HepG2 (cell line): ENCODE measurements at regions not wholly inside any gene's neighbourhood (a gene's known extent, or its start where the extent isn't known, plus 50 kb on each side); places are given as distances from the start of the nearest gene placed in this dataset.

Experiments
- ATAC-seq: fragments of 200-7000 bp; cut with Tn5 transposase; 3 replicates; pipeline ENCODE4 v1.9.1; 2020; ENCODE audit warnings: mild to moderate bottlenecking, moderate library complexity
- BruUV-seq: library from RNA; stranded (reverse); fragments of 400-500 nt; replicated peaks from 2 replicates; lab custom pipeline; 2021; lab: Mats Ljungman, UMichigan
- CTCF ChIA-PET: fragments of 300-600 bp; formaldehyde crosslinking; extraction: SDS; loops from one replicate; lab custom pipeline; 2021; ENCODE audit warnings: low total read pairs, inconsistent platforms, low intra/inter-chr PET ratio; lab: Yijun Ruan, JAX
- POLR2A ChIA-PET: fragments of 350-600 bp; sonication (Branson Sonifier 250); formaldehyde crosslinking; loops from one replicate; lab custom pipeline; 2020; ENCODE audit warnings: antibody characterized with exemption, inconsistent platforms; lab: Yijun Ruan, JAX
- DNase-seq: peaks from one replicate; pipeline ENCODE4 v3.0.0-alpha.2; 2015; ENCODE audit warnings: low spot score
- FAIRE-seq: peaks from 3 replicates; lab custom pipeline; 2011; peaks lifted over from hg19 to GRCh38; lab: Jason Lieb, UNC
- H2AFZ ChIP-seq: one replicate; pipeline ENCODE4 v1.6.1; 2011; ENCODE audit warnings: low read length, inconsistent platforms
- H3K27ac ChIP-seq: fragments of 300-600 bp; 3 replicates; pipeline ENCODE4 v1.8.0; 2011; ENCODE audit warnings: mixed run types, mild to moderate bottlenecking, mixed read lengths, low read length, inconsistent platforms; ENCODE audit not compliant: insufficient read depth; ENCODE audit errors: extremely low read length
- H3K27me3 ChIP-seq, 2 experiments: fragments of 200-600 bp in 1 of 2; 2 replicates in 1 of 2; 3 replicates in 1 of 2; pipeline versions ENCODE4 v1.6.0 to v1.8.0; 2011; ENCODE audit warnings: low read length in 2 of 2, mild to moderate bottlenecking in 2 of 2, moderate library complexity in 2 of 2, inconsistent platforms in 1 of 2; ENCODE audit not compliant: insufficient read depth in 2 of 2, control insufficient read depth in 1 of 2
- H3K36me3 ChIP-seq, 2 experiments: fragments of 200-600 bp in 1 of 2; replicated peaks in 1 of 2; 2 replicates in 1 of 2; 3 replicates in 1 of 2; pipeline versions ENCODE4 v1.5.1 to v1.8.0; 2011; ENCODE audit warnings: low read length in 2 of 2, inconsistent platforms in 1 of 2; ENCODE audit not compliant: insufficient read depth in 2 of 2, control insufficient read depth in 1 of 2
- H3K4me1 ChIP-seq: 2 replicates; pipeline ENCODE4 v1.5.1; 2012; ENCODE audit warnings: low read length, inconsistent platforms; ENCODE audit not compliant: insufficient read depth
- H3K4me2 ChIP-seq: 2 replicates; pipeline ENCODE4 v1.6.0; 2011; ENCODE audit warnings: low read depth, low read length, inconsistent platforms
- H3K4me3 ChIP-seq, 3 experiments: fragments of 200-600 bp in 1 of 3; sonication (generic), shearing (Covaris generic) in 1 of 3; replicated peaks in 1 of 3; 2 replicates each; pipeline ENCODE4 v1.5.1; 2011 to 2016; ENCODE audit warnings: low read length in 3 of 3, inconsistent platforms in 2 of 3, low read depth in 2 of 3, mild to moderate bottlenecking in 2 of 3, control low read depth in 1 of 3, mixed read lengths in 1 of 3; ENCODE audit not compliant: insufficient read depth in 1 of 3
- H3K79me2 ChIP-seq: one replicate; pipeline ENCODE4 v1.6.1; 2011; ENCODE audit warnings: low read length, inconsistent platforms; ENCODE audit not compliant: insufficient read depth
- H3K9ac ChIP-seq: 2 replicates; pipeline ENCODE4 v1.6.0; 2011; ENCODE audit warnings: mild to moderate bottlenecking, low read depth, low read length, inconsistent platforms; ENCODE audit not compliant: insufficient read depth
- H3K9me3 ChIP-seq: 2 replicates; pipeline ENCODE4 v1.5.1; 2012; ENCODE audit warnings: mild to moderate bottlenecking, low read length
- H4K20me1 ChIP-seq: 2 replicates; pipeline ENCODE4 v1.6.0; 2011; ENCODE audit warnings: inconsistent platforms, mild to moderate bottlenecking, low read length, moderate library complexity; ENCODE audit not compliant: insufficient read depth
- NFIC ChIP-seq: IDR thresholded peaks from 2 replicates; pipeline ENCODE4 v1.6.1; 2012; ENCODE audit warnings: mild to moderate bottlenecking, low read length, inconsistent platforms
- SIX1 ChIP-seq: sonication (generic); formaldehyde crosslinking; IDR thresholded peaks from 2 replicates; pipeline ENCODE4 v1.4.0; 2020; ENCODE audit warnings: missing genetic modification reagents, borderline replicate concordance
- ZBTB40 ChIP-seq, 2 experiments: fragments of 450-650 bp in 1 of 2; sonication (generic) in 1 of 2; formaldehyde crosslinking in 1 of 2; IDR thresholded peaks; 2 replicates each; pipeline versions ENCODE4 v1.6.1 to v1.8.0; 2016 to 2022; ENCODE audit warnings: antibody characterized with exemption in 1 of 2, mild to moderate bottlenecking in 1 of 2, missing genetic modification reagents in 1 of 2
- ZFP41 ChIP-seq: sonication (generic); formaldehyde crosslinking; IDR thresholded peaks from 2 replicates; pipeline ENCODE4 v1.4.0; 2020; ENCODE audit warnings: mild to moderate bottlenecking, missing genetic modification reagents, borderline replicate concordance
- ZGPAT ChIP-seq: IDR thresholded peaks from 2 replicates; pipeline ENCODE4 v1.6.1; 2016; ENCODE audit warnings: mild to moderate bottlenecking
- ZNF124 ChIP-seq: sonication (generic); formaldehyde crosslinking; IDR thresholded peaks from 2 replicates; pipeline ENCODE4 v1.4.0; 2020; ENCODE audit warnings: missing genetic modification reagents
- ZNF280B ChIP-seq: sonication (generic); formaldehyde crosslinking; IDR thresholded peaks from 2 replicates; pipeline ENCODE4 v1.5.0; 2020; ENCODE audit warnings: missing genetic modification reagents, mild to moderate bottlenecking, borderline replicate concordance
- ZNF549 ChIP-seq: sonication (generic); formaldehyde crosslinking; IDR thresholded peaks from 2 replicates; pipeline ENCODE4 v1.5.0; 2020; ENCODE audit warnings: missing genetic modification reagents
- WGBS: methylation state at CpG from one replicate; pipeline ENCODE4 v1.1.6; 2017; ENCODE audit warnings: low lambda C conversion rate; 5-methylcytosine and 5-hydroxymethylcytosine counted together
- in situ Hi-C: cut with HindIII; loops from 2 replicates; pipeline ENCODE4 v1.10.0; 2017; ENCODE audit warnings: low pct_unique_long_range_greater_than_20kb; ENCODE audit not compliant: extremely low pct_ligation_motif_present
- intact Hi-C: fragments of 100-400 bp; cut with micrococcal nuclease; formaldehyde crosslinking; loops from one replicate; pipeline ENCODE4 v1.10.0; 2022; ENCODE audit not compliant: unreplicated experiment

- TF ChIP-seq ZBTB40 (IDR thresholded peaks at IDR 0.05) (no peak), ZBTB40 (CRISPR knock-in tag; IDR thresholded peaks at IDR 0.05) (no peak), ZNF124 (no peak)
Observed at GRCh38 chrX:6962006-6962355, 185.5 kb upstream of the STS start (continued).

GRCh38 chrX:6961286-6962005 is 186.1 kb upstream of the STS start:
- POLR2A ChIA-PET, result no interaction called here
- intact Hi-C loops (no loop called here), in situ Hi-C loops (no loop called here)
- no peak overlapping the region for H3K4me2 ChIP-seq
- no peaks in the 10 kb centered on the region for H3K4me1 ChIP-seq
- no peak for TF ChIP-seq ZFP41 (CRISPR knock-in tag)
- TF ChIP-seq ZNF280B (CRISPR knock-in tag), result no peak
- no peak for TF ChIP-seq ZGPAT (CRISPR knock-in tag)
- TF ChIP-seq ZNF549 (CRISPR knock-in tag), result no peak
- no peak for TF ChIP-seq NFIC
- TF ChIP-seq SIX1 (CRISPR knock-in tag), result no peak
- no peak for FAIRE-seq
- 6% methylated on average over 2 of the region's 2 CpGs for WGBS
- ATAC-seq, result no peak
- H3K9me3 ChIP-seq, result no peaks in the 10 kb centered on the region
- no peak overlapping the region for H3K9ac ChIP-seq
- H2AFZ ChIP-seq, result no peak overlapping the region
- H3K36me3 ChIP-seq, result no peaks in the 10 kb centered on the region
- H3K27ac ChIP-seq, result no peak overlapping the region
- no peaks in the 10 kb centered on the region for H3K27me3 ChIP-seq
- no peaks in the 10 kb centered on the region for H3K79me2 ChIP-seq
- DNase-seq, result no peak
- BruUV-seq, result no TSS peak
- no peaks in the 10 kb centered on the region for H4K20me1 ChIP-seq
- no peak overlapping the region for H3K4me3 ChIP-seq
- CTCF ChIA-PET, result no interaction called here
